GM19023 (cell line): ENCODE measurements at regions not wholly inside any gene's neighbourhood (a gene's known extent, or its start where the extent isn't known, plus 50 kb on each side); places are given as distances from the start of the nearest gene placed in this dataset.
"Not testable (repeated sequence)": the region's sequence is repeated elsewhere in the genome, so short reads cannot be mapped to it uniquely, and the experiment has no call there.

Experiments used
- ATAC-seq: cut with Tn5 transposase; IDR thresholded peaks from one replicate; pipeline ENCODE4 v1.9.1; 2021; ENCODE audit warnings: mild to moderate bottlenecking, moderate library complexity; ENCODE audit not compliant: unreplicated experiment

DNA sequence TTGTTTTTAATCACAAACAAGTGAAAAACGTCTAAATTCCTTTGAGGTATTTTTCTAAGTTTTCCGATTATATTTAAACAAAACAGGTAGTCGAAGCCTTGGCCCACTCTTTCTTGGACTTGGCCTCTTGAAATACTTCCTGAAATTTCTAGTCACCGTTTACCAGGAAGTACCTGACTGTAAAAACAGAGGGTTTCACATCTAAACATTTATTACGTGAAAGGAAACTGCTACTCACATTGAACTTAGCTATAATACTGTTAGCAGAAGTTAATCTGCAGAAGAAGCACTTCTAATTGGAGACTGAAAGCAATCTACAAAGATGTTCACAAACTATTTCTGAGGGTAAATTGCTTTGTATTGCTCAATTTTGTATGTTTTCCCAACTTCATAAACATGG is 526.0 kb upstream of the ADGRL4 start:
- no peak for ATAC-seq

- ATAC-seq = no peak
Observed at GRCh38 chr1:79531790-79532189, 525.3 kb upstream of the ADGRL4 start.

GRCh38 chr1:79530476-79530875 is 523.9 kb upstream of the ADGRL4 start:
- ATAC-seq = no peak

GRCh38 chr1:79530055-79530454 is 523.5 kb upstream of the ADGRL4 start:
- ATAC-seq = no peak

DNA sequence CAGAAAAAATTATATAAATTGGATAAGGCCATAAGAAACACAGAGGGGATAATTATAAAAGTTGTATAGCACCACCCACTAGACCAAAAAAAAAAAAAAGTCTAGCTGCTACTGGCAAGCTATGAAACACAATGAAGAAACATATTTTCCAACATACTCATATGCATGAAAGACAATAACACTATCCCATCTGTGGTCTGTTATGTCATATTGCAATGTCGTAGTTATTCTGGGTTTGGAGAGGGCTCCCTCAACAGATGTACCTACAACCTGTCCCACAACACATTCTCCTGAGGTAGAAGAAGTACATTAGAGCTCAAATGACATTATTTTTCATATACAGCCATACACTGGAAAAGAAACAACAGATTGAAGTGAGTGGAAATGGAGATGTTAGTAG is 517.6 kb upstream of the ADGRL4 start:
- no peak for ATAC-seq

DNA sequence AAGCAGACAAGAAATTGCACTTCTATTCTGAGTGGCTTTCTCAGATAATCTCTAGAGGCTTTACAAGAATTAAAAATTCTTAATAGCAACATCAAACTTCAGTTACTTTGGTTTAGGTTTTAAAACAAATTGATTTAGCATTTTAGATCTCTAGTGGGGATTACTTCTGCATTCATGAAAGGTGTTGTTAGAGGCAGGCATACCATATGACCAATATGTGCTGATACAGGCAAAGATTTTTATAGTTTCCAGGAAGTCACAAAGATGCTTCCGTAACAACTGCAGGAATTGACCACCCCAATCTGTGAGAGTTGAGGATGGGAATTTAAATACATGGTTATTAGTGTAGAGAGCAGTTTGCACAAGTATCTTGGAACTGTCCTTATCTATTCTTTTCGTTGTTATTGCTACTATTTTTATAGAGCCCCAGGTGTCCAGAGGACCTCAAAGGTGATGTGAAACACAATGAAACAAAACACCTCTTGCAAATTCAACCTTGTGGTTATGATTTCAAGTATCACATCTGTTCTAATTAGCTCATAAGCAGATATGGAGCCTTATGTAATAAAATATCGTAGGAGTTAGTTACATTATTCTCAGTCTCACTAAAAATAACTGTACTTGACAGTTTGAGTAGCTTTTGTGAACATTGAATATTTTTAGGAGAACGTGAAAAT is 512.7 kb upstream of the ADGRL4 start:
- no peak for ATAC-seq

DNA sequence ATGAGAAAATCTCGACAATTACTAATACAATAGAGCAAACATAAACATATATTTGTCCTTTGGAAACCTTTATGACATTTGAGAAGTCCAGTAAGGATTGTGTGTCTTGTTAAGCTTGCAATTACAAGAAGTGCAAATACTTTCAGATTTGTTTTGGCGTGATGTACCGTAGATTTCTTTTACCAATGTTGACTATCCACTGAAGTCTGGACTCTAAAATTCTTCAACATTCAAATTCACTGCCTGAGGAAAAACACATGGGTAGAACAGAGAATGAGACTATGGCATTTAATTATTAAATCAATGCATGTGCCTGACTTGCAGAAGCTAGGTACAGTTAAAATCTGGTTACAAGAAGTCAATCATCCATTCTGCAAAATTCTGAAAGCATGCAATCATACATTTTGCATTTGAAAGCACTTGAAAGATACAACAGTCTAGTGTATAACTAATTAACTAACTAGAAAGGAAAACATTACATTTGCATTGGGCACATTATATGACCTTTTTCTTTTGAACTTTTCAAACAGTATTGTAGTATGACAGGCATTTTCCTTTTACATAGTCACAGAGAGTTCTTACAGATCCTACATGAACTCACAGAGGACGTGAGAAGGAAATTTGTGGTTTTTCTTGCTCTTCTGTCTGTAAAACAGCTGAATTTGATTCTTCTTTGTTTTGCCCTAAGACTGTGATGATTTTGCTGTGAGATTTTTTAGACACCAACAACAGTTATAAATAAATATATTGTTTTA is 511.1 kb upstream of the ADGRL4 start:
- no peak for ATAC-seq

DNA sequence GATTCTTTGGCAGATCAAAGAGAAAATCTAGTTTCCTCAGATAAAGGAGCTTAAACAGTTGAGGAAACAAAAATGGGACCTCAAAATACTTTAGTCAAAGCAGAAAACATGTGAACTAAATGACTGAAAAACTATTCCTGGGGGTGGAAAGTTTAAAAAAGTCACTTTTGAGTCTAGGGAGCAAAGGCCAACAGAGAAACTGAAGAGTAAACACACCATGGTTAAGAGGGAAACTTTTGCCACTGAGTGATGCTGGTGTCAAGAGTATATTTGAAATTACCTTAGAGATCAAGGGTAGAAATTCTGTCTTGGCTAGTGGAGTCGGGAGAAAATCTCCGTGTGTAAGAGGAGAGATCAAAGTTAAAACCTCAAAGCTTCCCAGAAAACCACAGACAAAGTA is 501.2 kb upstream of the ADGRL4 start:
- no peak for ATAC-seq

DNA sequence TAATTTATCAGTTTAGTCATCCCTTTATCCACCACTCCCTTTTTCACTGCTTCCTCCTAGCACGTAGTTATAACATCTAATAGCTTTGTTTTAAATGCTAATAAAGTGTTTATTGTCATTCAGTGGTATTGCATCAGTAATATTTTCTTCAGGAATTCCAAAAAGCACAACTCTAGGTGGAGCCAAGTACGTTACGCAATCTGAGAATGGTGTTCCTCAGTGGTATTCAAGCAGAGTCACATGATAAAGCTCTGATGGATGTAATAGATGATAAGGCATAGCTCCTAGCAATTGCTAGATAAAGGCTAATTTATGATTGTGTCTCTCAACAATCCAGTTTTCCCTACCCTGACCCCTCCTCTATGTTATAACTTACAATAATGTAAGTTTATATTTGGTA is 494.6 kb upstream of the ADGRL4 start:
- ATAC-seq = no peak

- no peak for ATAC-seq
Observed at GRCh38 chr1:79499541-79499940, 493.0 kb upstream of the ADGRL4 start.

- ATAC-seq = peak; percentile 72
Observed at GRCh38 chr1:79497193-79497773, 490.8 kb upstream of the ADGRL4 start.

DNA sequence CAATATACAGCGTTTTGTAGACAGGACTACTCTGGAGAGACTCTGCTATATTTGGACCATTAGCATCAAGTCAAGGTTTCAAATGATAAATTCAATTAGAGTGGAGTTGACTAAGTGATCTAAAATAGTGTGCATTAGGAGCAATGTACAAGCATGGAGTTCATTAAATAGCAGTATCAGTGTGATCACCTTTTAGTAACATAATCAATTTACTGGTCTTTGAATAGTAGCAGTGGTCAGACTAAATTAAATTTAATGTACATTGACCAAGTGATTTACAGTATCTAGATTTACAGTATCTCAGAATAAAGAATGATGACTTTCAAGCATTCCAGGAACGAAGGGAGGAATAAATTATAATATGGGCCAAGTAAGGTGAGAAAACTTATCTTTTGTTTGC is 489.6 kb upstream of the ADGRL4 start:
- ATAC-seq = no peak

- not testable (repeated sequence) for ATAC-seq
Observed at GRCh38 chr1:79493702-79494101, 487.2 kb upstream of the ADGRL4 start.

DNA sequence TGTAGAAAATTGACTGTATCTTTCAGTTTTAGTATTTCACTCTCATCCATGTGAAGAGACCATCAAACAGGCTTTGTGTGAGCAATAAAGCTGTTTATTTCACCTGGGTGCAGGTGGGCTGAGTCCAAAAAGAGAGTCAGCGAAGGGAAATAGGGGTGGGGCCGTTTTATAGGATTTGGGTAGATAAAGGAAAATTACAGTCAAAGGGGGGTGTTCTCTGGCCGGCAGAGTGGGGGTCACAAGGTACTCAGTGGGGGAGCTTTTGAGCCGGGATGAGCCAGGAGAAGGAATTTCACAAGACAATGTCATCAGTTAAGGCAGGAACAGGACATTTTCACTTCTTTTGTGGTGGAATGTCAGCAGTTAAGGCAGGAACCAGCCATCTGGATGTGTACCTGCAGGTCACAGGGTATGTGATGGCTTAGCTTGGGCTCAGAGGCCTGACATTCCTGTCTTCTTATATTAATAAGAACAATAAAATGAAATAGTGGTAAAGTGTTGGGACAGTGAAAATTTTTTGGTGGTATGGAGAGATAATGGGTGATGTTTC is 482.1 kb upstream of the ADGRL4 start:
- ATAC-seq = not testable (repeated sequence)

DNA sequence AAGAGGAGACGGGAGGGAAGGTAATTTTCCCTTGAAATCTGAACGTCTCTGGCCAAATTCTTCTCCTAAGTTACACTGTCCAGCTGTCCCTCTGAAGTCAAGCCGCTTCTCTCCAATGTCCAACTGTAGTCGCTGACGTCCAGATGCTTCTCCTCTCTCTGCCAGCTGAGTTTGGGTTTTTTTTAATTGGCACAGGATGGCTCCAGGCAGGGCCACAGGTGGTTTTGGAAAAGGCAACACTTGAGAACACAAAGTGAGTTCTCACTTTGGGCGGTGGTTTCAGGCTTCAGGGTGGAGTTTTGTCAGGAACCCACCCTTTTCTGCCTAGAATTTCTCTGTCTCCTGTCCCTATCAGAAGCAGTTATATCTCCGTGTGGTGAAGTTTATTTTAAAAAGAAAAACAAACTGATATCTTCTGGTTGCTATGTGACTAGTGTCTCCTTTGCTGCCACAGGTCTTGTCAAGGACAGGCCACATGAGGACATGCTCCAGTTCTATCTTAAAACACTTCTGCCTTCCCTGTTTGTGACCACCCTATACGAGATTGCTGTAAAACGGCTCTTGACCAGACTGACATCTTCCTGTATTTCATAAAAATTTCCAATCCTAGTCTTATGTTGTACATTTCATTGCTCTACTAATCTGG is 472.3 kb upstream of the ADGRL4 start:
- no peak for ATAC-seq

- ATAC-seq = no peak
Observed at GRCh38 chr1:79478160-79478559, 471.6 kb upstream of the ADGRL4 start.

DNA sequence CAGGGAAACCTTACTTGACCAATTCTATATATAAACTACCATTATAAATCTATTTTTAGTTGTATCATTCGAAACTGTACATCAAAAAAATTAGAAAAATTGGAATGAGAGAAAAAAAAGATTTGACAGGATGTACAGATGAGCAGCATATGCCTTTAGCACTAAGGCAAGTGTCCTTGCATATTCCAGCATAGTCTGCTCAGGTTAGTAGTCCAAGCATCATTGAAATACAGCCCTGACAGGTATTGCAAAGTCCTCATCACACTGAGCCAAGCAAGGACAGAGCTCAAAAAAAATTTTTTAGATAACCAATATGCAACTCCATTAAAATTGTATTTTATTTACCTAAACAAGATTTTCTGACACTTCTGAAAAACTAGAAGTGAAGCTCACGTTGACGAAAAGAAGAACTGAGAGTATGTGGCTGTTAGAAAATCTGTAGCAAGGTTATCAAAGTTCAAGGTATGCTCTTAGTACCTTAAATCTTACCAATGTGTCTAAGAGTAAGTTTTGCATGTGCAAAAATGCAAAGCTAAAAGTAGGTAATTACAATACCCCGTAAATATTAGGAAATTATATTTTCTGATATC is 465.6 kb upstream of the ADGRL4 start:
- ATAC-seq = peak; percentile 68

GRCh38 chr1:79469139-79469538 is 462.6 kb upstream of the ADGRL4 start:
- no peak for ATAC-seq

- peak; percentile 95 for ATAC-seq
Observed at GRCh38 chr1:79460773-79461436, 454.4 kb upstream of the ADGRL4 start.

DNA sequence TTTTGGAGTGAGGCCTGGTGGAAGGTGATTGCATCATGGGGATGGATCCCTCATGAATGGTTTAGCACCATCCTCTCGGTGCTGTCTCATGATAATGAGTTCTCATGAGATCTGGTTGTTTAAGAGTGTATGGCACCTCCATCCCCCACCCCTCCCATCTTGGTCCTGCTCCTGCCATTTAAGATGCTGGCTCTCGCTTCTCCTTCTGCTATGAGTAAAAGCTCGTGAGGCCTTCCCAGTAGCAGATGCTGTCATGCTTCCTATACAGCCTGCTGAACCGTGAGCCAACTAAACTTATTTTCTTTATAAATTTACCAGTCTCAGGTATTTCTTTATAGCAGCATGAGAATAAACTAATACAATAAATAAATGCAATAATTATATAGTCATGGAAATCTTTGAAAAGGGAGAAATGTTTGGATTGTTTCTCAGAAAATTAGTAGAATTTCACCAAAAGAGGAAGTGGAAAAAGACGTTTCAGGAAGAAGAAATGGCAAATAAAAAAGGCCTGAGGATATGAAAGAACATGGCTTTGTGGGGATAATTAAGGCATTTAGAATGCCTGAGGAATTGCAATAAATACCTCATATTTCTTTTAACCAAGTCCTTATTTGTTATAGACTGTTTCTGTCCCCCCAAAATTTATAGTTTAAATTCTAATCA is 451.2 kb upstream of the ADGRL4 start:
- no peak for ATAC-seq
